SW 1271 (cell line): ENCODE measurements at regions not wholly inside any gene's neighbourhood (a gene's known extent, or its start where the extent isn't known, plus 50 kb on each side); places are given as distances from the start of the nearest gene placed in this dataset.
"Not testable (repeated sequence)": the region's sequence is repeated elsewhere in the genome, so short reads cannot be mapped to it uniquely, and the experiment has no call there.

Source experiments
- DNase-seq, 2 experiments: peaks; one replicate each; lab custom pipeline; 2025; lab: John Stamatoyannopoulos, UW

DNA sequence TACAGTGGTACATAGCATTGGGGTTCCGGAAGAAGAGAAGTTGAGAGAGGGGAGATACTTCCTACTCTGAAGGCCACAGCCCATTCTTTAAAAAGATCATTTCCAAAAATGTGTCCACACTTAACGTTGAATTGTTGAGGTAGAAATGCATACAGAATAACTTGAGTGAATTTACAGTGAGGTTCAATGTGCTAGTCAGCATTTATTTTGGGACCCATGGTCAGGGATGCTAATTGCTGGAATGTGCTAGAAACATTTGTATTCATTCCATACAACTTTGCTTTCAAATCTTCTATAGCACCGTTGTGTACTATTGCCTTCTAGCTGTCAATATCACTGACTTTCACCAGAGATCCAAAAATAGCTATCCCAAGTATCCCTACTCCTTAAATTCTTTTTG, 325.9 kb downstream of the SATB2 start:
- DNase-seq, result no peak

DNA sequence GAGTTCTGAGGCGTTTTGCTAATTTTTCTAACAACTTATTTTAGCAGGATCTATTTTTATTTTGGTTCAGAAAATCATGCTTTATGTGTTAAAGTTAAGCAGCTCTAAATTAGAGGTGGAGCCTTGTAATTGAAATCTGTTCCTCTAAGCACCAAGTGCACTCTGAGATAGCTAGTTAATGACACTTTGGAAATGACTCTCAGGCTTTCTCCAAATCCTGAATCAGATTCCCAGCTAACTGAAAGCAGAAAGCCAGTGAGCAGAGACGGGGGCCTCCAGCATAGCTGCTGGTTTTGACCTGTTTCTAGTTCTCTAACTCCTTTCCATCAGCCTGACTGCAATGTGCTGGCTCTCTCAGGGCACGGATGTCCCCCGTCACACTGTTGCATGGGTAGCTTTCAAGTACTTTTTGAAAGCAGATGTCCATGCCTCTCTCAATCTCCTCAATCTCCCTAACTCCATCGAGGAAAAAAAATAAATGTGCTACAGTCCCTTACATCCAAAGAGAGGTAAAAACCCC, 326.5 kb downstream of the SATB2 start:
- DNase-seq, result no peak

GRCh38 chr2:199130501-199130900, 327.2 kb downstream of the SATB2 start:
- DNase-seq, result no peak

DNA sequence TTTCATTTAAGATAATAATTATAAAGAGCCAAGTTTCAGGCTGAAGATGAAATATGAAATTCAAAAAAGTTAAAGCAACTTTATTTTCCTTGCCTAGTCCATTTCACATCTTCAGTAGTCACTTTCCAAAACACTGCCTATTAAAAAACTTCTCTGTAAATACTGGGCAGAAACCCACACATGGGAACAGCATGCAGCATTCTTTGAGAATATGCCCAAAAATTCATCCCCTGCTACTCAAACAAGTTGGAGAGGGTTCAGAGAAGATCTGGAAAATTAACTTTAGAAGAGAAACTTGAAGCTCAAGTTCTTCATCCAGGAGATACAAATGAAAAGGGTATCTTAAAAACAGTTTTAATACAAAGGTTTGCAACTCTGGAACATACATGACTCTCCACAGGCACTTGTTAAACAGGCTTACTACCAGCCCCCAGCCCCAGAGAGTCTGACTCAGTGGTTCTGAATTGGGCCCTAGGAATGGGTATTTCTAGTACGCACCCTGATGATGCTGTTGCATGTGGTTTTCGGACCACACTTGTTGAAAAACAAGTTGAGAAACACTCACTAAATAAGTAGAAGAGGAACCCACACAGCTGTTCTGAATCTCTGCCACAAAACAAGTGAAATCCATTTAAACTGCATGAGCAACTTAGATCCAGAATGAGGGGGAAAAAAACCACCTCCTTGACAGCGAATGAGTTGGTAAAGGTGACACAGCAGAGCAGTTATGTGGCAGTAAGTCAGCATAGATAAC, 329.1 kb downstream of the SATB2 start:
- no peak for DNase-seq

- no peak for DNase-seq
Observed at GRCh38 chr2:199119796-199120195, 337.9 kb downstream of the SATB2 start.

DNA sequence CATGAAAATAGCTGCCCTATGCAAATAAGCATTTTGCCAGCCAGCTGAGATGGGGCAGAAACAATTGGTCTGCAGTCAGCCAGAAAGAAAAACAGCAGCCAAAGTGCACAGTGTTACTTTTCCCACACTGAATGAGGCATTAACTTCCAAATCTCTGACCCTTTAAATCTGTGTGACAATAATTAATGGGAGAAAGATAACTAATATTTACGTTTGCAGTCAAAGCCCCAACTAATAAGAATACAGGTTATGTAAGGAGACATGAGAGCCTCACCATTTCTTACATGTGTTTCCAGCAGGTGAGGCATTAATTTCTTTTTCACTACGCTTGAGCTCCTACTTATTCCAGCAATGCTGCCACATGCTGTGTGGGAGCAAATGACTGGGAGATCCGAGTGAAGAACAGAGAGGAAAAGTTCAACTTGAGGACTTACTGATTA, 339.0 kb downstream of the SATB2 start:
- no peak for DNase-seq

DNA sequence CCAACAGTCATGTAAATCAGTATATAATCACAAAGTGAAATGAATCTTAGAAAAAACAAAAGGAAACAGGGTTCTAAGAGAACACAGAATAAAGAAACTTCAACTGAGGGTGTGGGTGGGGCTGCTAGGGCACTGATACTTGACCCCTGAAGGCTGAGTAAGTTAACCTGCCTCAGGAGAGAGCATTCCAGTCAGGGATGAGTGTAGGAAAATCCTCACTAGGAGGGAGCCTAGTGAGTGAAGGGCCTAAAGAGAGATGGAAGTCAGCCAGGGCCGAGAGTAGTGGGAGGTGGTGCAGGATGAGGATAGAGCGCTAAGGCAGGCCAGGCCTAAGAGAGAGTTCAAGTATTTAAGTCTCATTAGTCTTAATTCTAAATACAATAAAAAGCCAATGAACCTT, 342.6 kb downstream of the SATB2 start:
- DNase-seq, result no peak

DNA sequence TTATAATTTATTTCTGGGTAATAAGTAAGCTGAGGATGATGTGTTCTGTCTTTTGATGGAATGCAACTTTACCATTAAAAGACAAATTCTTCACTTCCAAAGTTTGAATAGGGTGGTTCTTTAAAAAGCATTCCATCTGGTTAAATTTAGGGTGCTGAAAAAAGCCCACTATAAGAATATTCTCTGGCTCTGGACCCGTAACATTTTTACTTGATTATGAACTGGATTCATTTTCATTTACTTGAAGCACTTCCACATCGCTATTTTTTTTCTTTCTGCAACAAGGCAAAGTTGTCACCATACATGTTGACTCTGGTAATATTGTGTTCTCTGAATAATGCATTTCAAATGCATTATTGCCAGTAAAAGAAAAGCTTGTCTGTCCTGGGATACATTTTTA, 344.6 kb downstream of the SATB2 start:
- no peak for DNase-seq

DNA sequence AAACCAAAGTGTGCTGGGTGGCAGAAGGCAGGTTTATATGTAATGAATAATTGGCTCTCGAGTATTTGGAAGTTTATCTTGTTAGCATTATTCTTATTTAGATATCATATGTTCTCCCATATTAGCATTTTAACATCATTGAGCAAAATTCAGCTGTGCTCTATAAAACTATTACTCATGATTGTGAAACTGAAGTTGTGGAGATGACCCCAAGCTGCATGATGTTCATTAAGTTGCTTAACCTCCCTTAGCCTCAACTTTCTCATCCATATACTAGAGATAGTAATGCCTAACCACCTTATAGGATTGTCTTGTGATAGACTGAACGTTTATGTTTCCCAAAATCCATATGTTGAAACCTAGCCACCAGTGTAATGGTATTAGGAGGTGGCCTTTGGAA, 346.3 kb downstream of the SATB2 start:
- no peak for DNase-seq

GRCh38 chr2:199108056-199108455, 349.7 kb downstream of the SATB2 start:
- DNase-seq, result no peak

DNA sequence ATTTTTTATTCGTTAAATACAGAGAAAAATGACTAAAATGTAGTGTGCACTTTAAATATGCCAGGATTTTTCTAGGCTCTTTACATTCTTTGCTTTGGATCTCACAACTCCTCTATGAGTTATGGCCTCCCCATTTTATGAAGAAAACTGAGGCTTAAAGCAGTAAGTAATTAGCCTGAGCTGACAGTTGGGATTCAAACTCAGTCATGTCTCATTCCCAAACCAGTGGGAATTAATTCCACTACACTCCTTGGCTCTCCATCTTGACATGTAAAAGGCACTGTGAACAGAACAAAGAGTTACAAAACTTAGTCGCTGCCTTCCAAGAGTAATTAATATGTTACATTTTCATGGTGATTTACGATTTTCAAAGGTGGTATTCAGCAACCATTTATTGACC, 351.9 kb downstream of the SATB2 start:
- DNase-seq, result no peak

DNA sequence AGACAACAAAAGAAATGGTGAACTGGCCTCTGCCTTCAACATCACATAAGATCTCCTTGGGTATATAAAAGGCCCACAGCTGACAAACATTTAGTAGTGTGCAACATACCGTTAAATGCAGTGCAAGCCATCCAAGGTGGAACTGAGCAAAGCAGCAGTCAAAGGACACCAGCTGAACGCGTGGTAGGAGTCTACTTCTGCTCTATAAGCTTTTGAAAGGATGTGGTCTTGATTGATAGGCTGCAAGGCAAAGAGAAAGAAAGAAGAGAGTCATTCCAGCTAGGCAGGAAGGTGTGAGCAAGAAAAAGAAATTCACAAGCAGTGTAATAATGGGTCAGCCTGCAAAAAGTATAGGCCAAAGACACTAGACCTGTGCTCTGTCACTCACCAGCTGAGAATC, 356.3 kb downstream of the SATB2 start:
- DNase-seq, result no peak

GRCh38 chr2:199100326-199101110, 357.2 kb downstream of the SATB2 start:
- no peak for DNase-seq

DNA sequence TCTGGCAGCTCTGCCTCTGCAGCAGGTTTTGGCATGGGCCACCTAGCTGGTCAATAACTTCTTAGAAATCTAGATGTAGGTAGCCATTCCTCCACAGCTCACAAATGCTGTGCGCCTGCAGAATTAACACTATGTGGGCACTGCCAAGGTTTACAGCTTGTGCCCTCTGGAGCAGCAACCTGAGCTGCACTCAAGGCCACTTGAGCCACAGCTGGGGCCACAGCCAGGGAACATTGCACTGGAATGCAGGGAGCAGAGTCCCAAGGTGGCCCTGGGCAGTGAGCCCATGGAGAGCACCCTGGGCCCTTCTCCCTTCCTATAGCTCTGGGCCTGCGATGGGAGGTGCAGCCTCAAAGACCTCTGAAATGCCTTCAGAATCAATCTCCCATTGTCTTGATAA, 365.3 kb downstream of the SATB2 start:
- no peak for DNase-seq

DNA sequence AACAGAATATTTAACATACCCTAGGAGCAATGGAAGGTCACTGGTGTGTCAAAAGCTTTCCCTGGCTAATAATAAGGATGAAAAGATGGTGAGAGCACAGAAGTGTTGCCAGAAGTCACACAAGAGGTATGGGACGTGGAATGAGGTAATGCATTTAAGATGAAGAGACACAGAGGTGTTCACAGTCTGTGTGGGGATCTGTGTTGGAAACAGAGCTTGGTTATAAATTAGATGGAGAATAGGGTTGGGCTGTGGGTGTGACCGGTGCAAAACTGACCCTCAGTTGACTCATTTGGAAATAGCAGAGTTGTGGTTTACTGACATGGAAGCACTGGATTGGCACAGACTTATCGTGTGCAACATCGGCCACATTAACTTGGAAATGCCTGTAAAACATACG, 372.5 kb downstream of the SATB2 start:
- DNase-seq, result no peak

DNA sequence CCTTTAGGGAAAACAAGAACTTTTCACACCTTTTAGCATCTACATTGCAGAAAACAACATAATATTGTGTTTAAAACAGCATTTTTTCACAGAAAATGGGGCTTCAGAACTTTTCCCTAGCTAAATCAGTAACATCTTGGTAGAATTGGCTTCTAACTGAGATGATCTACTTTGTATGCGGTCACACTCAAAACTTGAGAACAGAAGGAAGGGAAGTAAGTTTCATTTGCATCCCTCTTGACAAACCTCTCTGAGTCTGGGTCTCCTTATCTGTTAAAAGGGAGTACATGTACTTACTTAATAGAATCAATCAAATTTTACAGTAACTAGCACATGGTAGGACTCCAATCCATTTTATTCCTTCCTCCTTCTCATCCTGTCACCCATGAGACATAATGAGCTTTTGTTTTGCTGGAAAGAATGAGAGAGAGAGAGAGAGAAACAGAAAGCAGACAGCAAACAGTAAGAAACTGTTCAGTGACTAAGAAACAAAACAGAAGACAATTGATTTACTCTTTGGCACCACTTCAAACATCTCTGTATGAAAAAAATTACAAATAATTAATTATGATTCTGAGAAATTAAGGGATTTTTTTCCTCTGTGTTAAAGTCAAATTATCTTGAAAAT, 387.3 kb downstream of the SATB2 start:
- no peak for DNase-seq

GRCh38 chr2:199064201-199064600, 393.5 kb downstream of the SATB2 start:
- no peak for DNase-seq

DNA sequence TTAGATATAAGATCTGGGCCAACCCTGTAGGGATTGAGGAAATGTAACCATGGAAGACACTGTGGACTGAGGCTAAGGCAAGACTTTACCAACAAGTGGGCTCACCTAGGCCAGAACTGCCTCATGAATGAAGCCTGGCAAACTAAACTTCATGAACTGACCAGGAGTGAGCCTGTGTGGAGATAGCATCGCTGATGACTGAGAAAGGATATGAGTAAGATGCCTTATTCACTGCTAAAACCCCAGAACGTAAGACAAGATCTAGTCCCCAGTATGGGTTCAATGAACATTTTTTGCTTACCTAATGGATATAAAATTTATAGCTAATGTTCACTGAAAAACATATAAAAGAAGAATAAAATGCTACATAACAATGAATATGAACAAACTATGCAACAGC, 399.8 kb downstream of the SATB2 start:
- no peak for DNase-seq

DNA sequence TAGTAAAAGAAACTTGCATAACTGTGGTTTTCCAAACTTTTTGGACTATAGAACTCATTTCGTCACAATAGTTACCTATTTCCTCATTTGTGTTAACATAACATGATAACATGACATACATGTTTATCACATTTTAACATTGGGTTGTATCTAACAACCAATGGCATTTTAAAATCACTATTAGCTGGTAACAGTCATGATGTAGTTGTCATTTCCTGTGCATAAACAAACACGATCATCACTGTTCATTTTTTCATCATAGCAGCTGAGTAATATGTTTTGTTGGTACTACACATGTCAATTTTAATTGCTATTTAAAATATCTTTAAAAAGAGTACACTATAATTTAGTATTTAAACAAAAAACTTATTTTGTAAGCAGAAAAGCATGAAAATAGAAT, 402.4 kb downstream of the SATB2 start:
- DNase-seq, result no peak

GRCh38 chr2:199042660-199043379, 414.9 kb downstream of the SATB2 start:
- no peak for DNase-seq

GRCh38 chr2:199040522-199040921, 417.2 kb downstream of the SATB2 start:
- no peak for DNase-seq

- not testable (repeated sequence) for DNase-seq
Observed at GRCh38 chr2:199033761-199034160, 424.0 kb downstream of the SATB2 start.
